Esophagus muscularis mucosa (tissue), 4 donors: ENCODE measurements at regions not wholly inside any gene's neighbourhood (a gene's known extent, or its start where the extent isn't known, plus 50 kb on each side); places are given as distances from the start of the nearest gene placed in this dataset.
"Not testable (repeated sequence)": the region's sequence is repeated elsewhere in the genome, so short reads cannot be mapped to it uniquely, and the experiment has no call there.

Experiments used
- DNase-seq: peaks from one replicate; pipeline ENCODE4 v3.0.0-alpha.2; 2017; ENCODE audit errors: extremely low spot score
- H3K27ac ChIP-seq, 4 donors: fragments of 200-600 bp; sonication (generic); replicated peaks in 1 of 4; 1 replicate in 3 of 4; 2 replicates in 1 of 4; pipeline ENCODE4 v1.5.1; 2016 to 2019; ENCODE audit warnings: mild to moderate bottlenecking in 1 of 4
- H3K27me3 ChIP-seq, 4 donors: fragments of 200-600 bp; sonication (generic); one replicate each; pipeline versions ENCODE4 v1.5.1 to v1.6.0; 2016 to 2019
- H3K36me3 ChIP-seq, 4 donors: fragments of 200-600 bp; sonication (generic); one replicate each; pipeline ENCODE4 v1.5.1; 2016 to 2019
- H3K4me1 ChIP-seq, 4 donors: fragments of 200-600 bp; sonication (generic); one replicate each; pipeline ENCODE4 v1.5.1; 2016 to 2019
- H3K4me3 ChIP-seq, 4 donors: fragments of 200-600 bp; sonication (generic); 1 replicate in 2 of 4; 2 replicates in 2 of 4; pipeline ENCODE4 v1.5.1; 2016 to 2019; ENCODE audit warnings: mild to moderate bottlenecking in 4 of 4, moderate library complexity in 1 of 4
- H3K9me3 ChIP-seq, 4 donors: fragments of 200-600 bp; sonication (generic); 1 replicate in 3 of 4; 2 replicates in 1 of 4; pipeline ENCODE4 v1.5.1; 2016 to 2019
- EP300 ChIP-seq: sonication (generic); formaldehyde crosslinking; IDR thresholded peaks from one replicate; pipeline ENCODE4 v1.6.1; 2017; ENCODE audit warnings: antibody characterized with exemption
- POLR2A ChIP-seq: fragments of 450-650 bp; IDR thresholded peaks from one replicate; pipeline ENCODE4 v1.6.1; 2017; ENCODE audit warnings: antibody characterized with exemption, moderate library complexity, mild to moderate bottlenecking, low read depth
- POLR2AphosphoS5 ChIP-seq, 2 donors: sonication (generic); formaldehyde crosslinking; IDR thresholded peaks; one replicate each; pipeline ENCODE4 v1.6.1; 2017; ENCODE audit warnings: antibody characterized with exemption in 2 of 2
- WGBS: methylation state at CpG from one replicate; pipeline ENCODE4 v1.1.5; 2018; 5-methylcytosine and 5-hydroxymethylcytosine counted together
- intact Hi-C: fragments of 100-400 bp; cut with DNase I; formaldehyde crosslinking; loops from one replicate; pipeline ENCODE4 v1.15.1; 2023
- TF ChIP-seq, protein P1 (sequence below), 3 experiments: fragments of 200-600 bp in 2 of 3; fragments of 450-650 bp in 1 of 3; sonication (generic) in 2 of 3; IDR thresholded peaks; one replicate each; pipeline ENCODE4 v1.5.1; 2017 to 2019; ENCODE audit warnings: antibody characterized with exemption in 3 of 3, mild to moderate bottlenecking in 2 of 3, moderate library complexity in 1 of 3

GRCh38 chr10:65423043-65423442, 1502.8 kb upstream of the LRRTM3 start:
- Histone ChIP-seq H3K9me3 (no peaks in the 10 kb centered on the region), H3K4me3 (no peak overlapping the region), H3K36me3 (no peaks in the 10 kb centered on the region), H3K4me1 (no peaks in the 10 kb centered on the region), H3K27me3 (no peaks in the 10 kb centered on the region), H3K27ac (no peak overlapping the region)
- WGBS, result 72% methylated on average over 1 of the region's 1 CpG
- intact Hi-C loops, result no loop called here
- DNase-seq, result no peak
- TF ChIP-seq EP300, result no peak
- TF ChIP-seq POLR2A, result no peak
- TF ChIP-seq POLR2AphosphoS5 (IDR thresholded peaks at IDR 0.05), result no peak
- TF ChIP-seq, protein P1, sequence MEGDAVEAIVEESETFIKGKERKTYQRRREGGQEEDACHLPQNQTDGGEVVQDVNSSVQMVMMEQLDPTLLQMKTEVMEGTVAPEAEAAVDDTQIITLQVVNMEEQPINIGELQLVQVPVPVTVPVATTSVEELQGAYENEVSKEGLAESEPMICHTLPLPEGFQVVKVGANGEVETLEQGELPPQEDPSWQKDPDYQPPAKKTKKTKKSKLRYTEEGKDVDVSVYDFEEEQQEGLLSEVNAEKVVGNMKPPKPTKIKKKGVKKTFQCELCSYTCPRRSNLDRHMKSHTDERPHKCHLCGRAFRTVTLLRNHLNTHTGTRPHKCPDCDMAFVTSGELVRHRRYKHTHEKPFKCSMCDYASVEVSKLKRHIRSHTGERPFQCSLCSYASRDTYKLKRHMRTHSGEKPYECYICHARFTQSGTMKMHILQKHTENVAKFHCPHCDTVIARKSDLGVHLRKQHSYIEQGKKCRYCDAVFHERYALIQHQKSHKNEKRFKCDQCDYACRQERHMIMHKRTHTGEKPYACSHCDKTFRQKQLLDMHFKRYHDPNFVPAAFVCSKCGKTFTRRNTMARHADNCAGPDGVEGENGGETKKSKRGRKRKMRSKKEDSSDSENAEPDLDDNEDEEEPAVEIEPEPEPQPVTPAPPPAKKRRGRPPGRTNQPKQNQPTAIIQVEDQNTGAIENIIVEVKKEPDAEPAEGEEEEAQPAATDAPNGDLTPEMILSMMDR (IDR thresholded peaks at IDR 0.05), result no peak

- H3K36me3 ChIP-seq, H3K4me3 ChIP-seq, H3K4me1 ChIP-seq, DNase-seq, H3K9me3 ChIP-seq, H3K27me3 ChIP-seq, H3K27ac ChIP-seq, intact Hi-C loops: not testable (repeated sequence)
- 94% methylated on average over 17 of the region's 30 CpGs for WGBS
These were observed 1496.5 kb upstream of the LRRTM3 start for GRCh38 chr10:65429381-65429780.

DNA sequence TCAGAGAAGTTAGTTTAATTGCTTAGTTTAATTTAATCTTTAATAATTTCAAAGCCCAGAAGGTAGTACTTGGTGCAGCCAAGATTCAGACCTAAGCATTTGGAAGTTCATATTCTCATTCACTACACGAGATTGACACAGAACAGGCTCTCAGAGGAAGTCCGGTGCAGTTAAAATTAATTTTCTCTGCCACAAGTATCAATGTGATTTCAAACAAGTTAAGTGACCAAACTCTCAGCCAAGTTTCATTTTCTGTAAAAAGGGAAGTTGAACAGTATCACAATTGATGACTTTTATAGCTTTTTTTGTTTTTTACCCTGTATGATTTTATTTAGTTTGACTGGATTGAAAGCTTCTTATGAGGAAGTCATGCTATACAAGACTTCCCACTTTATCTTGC, 1494.9 kb upstream of the LRRTM3 start:
- Histone ChIP-seq H3K4me1 (no peaks in the 10 kb centered on the region), H3K9me3 (no peaks in the 10 kb centered on the region), H3K4me3 (no peak overlapping the region), H3K27ac (no peak overlapping the region), H3K27me3 (no peaks in the 10 kb centered on the region), H3K36me3 (no peaks in the 10 kb centered on the region)
- 29% methylated on average over 2 of the region's 2 CpGs for WGBS
- DNase-seq, result no peak
- intact Hi-C loops, result no loop called here
- TF ChIP-seq EP300, result no peak
- TF ChIP-seq POLR2AphosphoS5 (IDR thresholded peaks at IDR 0.05), result no peak

GRCh38 chr10:65470986-65471385, 1454.8 kb upstream of the LRRTM3 start:
- no peak for DNase-seq
- no peak for TF ChIP-seq POLR2AphosphoS5 (IDR thresholded peaks at IDR 0.05)
- TF ChIP-seq, protein P1 (IDR thresholded peaks at IDR 0.05), result no peak
- no peak for TF ChIP-seq EP300
- TF ChIP-seq POLR2A, result no peak

GRCh38 chr10:65482848-65483247, 1443.0 kb upstream of the LRRTM3 start:
- no peak overlapping the region for H3K4me3 ChIP-seq
- WGBS, result 94% methylated on average over 2 of the region's 2 CpGs
- H3K36me3 ChIP-seq, result no peaks in the 10 kb centered on the region
- H3K4me1 ChIP-seq, result no peaks in the 10 kb centered on the region
- no peak overlapping the region for H3K27ac ChIP-seq
- no peak for DNase-seq
- TF ChIP-seq POLR2AphosphoS5 (IDR thresholded peaks at IDR 0.05), result no peak
- TF ChIP-seq, protein P1 (IDR thresholded peaks at IDR 0.05), result no peak
- TF ChIP-seq EP300, result no peak
- TF ChIP-seq POLR2A, result no peak
- H3K27me3 ChIP-seq, result no peaks in the 10 kb centered on the region
- H3K9me3 ChIP-seq, result no peaks in the 10 kb centered on the region
- intact Hi-C loops, result no loop called here

More at GRCh38 chr10:65470986-65471385, 1454.8 kb upstream of the LRRTM3 start:
- Histone ChIP-seq H3K9me3 (no peaks in the 10 kb centered on the region), H3K4me1 (no peaks in the 10 kb centered on the region), H3K36me3 (no peaks in the 10 kb centered on the region), H3K27ac (no peak overlapping the region), H3K4me3 (no peak overlapping the region), H3K27me3 (no peaks in the 10 kb centered on the region)
- intact Hi-C loops, result no loop called here

GRCh38 chr10:65491799-65492198, 1434.0 kb upstream of the LRRTM3 start:
- H3K27ac ChIP-seq, result no peak overlapping the region
- no peaks in the 10 kb centered on the region for H3K27me3 ChIP-seq
- TF ChIP-seq POLR2A, result no peak
- TF ChIP-seq POLR2AphosphoS5 (IDR thresholded peaks at IDR 0.05), result no peak
- TF ChIP-seq, protein P1 (IDR thresholded peaks at IDR 0.05), result no peak
- no peak for TF ChIP-seq EP300
- DNase-seq, result no peak
- no peak overlapping the region for H3K4me3 ChIP-seq
- intact Hi-C loops, result no loop called here
- H3K4me1 ChIP-seq, result no peaks in the 10 kb centered on the region
- no peaks in the 10 kb centered on the region for H3K36me3 ChIP-seq
- no peaks in the 10 kb centered on the region for H3K9me3 ChIP-seq
